ENCODE measurements at regions not wholly inside any gene's neighbourhood (a gene's known extent, or its start where the extent isn't known, plus 50 kb on each side); places are given as distances from the start of the nearest gene placed in this dataset.
A peak's percentile ranks its signal among the peaks of the same experiment; 100 is the strongest.

GRCh38 chr5:116992681-116993080 is 418.1 kb upstream of the SEMA6A start:
- Histone ChIP-seq H3K4me1 (ENCODE audit: control insufficient read depth in 2 of 2, insufficient read depth in 1 of 2, low read depth in 1 of 2, low read length in 2 of 2) (peaks cover 0 to 3% of the 10 kb centered on the region in 2 donors), H3K27ac (replicated peaks; ENCODE audit: low read length) (no peak overlapping the region), H3K4ac (ENCODE audit: low read length) (no peak overlapping the region), H2BK12ac (ENCODE audit: low read length) (no peak overlapping the region), H3K9me3 (replicated peaks in 1 of 2; ENCODE audit: control insufficient read depth in 2 of 2, insufficient read depth in 1 of 2, low read depth in 1 of 2, low read length in 2 of 2) (no peaks in the 10 kb centered on the region), H3K9ac (ENCODE audit: low read depth, low read length, poor library complexity) (no peak overlapping the region), H4K91ac (ENCODE audit: low read depth, low read length, poor library complexity) (no peak overlapping the region), H2AK5ac (ENCODE audit: low read depth, low read length) (no peak overlapping the region), H3K23ac (ENCODE audit: low read depth, low read length, poor library complexity) (no peak overlapping the region), H3K4me3 (ENCODE audit: low read length in 2 of 2) (no peak overlapping the region), H3K79me1 (ENCODE audit: low read depth, low read length) (no peaks in the 10 kb centered on the region), H2AFZ (ENCODE audit: low read length) (no peak overlapping the region), H3K14ac (ENCODE audit: low read length) (no peak overlapping the region), H3K4me2 (ENCODE audit: insufficient read depth, low read length, poor library complexity, severe bottlenecking) (no peak overlapping the region), H2BK15ac (ENCODE audit: low read length) (no peak overlapping the region), H3K36me3 (replicated peaks in 1 of 2; ENCODE audit: control insufficient read depth in 2 of 2, insufficient read depth in 2 of 2, low read length in 2 of 2) (no peaks in the 10 kb centered on the region), H2BK120ac (ENCODE audit: low read depth, low read length) (no peak overlapping the region), H4K8ac (ENCODE audit: low read depth, low read length) (no peak overlapping the region), H2BK5ac (ENCODE audit: low read length) (no peak overlapping the region), H3K18ac (ENCODE audit: low read length) (no peak overlapping the region), H3K27me3 (ENCODE audit: control insufficient read depth in 3 of 3, insufficient read depth in 3 of 3, low read depth in 1 of 3, low read length in 3 of 3) (no peaks in the 10 kb centered on the region)
- DNase-seq (ENCODE audit: low spot score), result no peak
- WGBS, 2 donors (ENCODE audit: extremely low coverage in 2 of 2, insufficient read length in 2 of 2, insufficient replicate concordance in 1 of 2), result no CpG with 5 or more reads among the region's 2 CpGs

- no CpG with 5 or more reads among the region's 3 CpGs for WGBS, 2 donors (ENCODE audit: extremely low coverage in 2 of 2, insufficient read length in 2 of 2, insufficient replicate concordance in 1 of 2)
- Histone ChIP-seq H2AK5ac (ENCODE audit: low read depth, low read length) (no peak overlapping the region), H3K4me3 (ENCODE audit: low read length in 2 of 2) (no peak overlapping the region), H4K91ac (ENCODE audit: low read depth, low read length, poor library complexity) (no peak overlapping the region), H4K8ac (ENCODE audit: low read depth, low read length) (no peak overlapping the region), H3K18ac (ENCODE audit: low read length) (no peak overlapping the region), H2BK120ac (ENCODE audit: low read depth, low read length) (no peak overlapping the region), H2BK12ac (ENCODE audit: low read length) (no peak overlapping the region), H3K9ac (ENCODE audit: low read depth, low read length, poor library complexity) (no peak overlapping the region), H3K23ac (ENCODE audit: low read depth, low read length, poor library complexity) (no peak overlapping the region), H3K4ac (ENCODE audit: low read length) (no peak overlapping the region), H2BK15ac (ENCODE audit: low read length) (no peak overlapping the region), H2AFZ (ENCODE audit: low read length) (peak overlapping the region; percentile 57), H3K79me1 (ENCODE audit: low read depth, low read length) (no peaks in the 10 kb centered on the region), H3K9me3 (replicated peaks in 1 of 2; ENCODE audit: control insufficient read depth in 2 of 2, insufficient read depth in 1 of 2, low read depth in 1 of 2, low read length in 2 of 2) (no peaks in the 10 kb centered on the region), H2BK5ac (ENCODE audit: low read length) (no peak overlapping the region), H3K4me1 (ENCODE audit: control insufficient read depth in 2 of 2, insufficient read depth in 1 of 2, low read depth in 1 of 2, low read length in 2 of 2) (peaks cover 0 to 3% of the 10 kb centered on the region in 2 donors), H3K4me2 (ENCODE audit: insufficient read depth, low read length, poor library complexity, severe bottlenecking) (no peak overlapping the region), H3K27ac (replicated peaks; ENCODE audit: low read length) (no peak overlapping the region), H3K36me3 (replicated peaks in 1 of 2; ENCODE audit: control insufficient read depth in 2 of 2, insufficient read depth in 2 of 2, low read length in 2 of 2) (no peaks in the 10 kb centered on the region), H3K27me3 (ENCODE audit: control insufficient read depth in 3 of 3, insufficient read depth in 3 of 3, low read depth in 1 of 3, low read length in 3 of 3) (no peaks in the 10 kb centered on the region), H3K14ac (ENCODE audit: low read length) (no peak overlapping the region)
- DNase-seq (ENCODE audit: low spot score), result no peak
Measured at GRCh38 chr5:116989995-116990394, 415.4 kb upstream of the SEMA6A start.

GRCh38 chr5:116982035-116982434 is 407.4 kb upstream of the SEMA6A start:
- Histone ChIP-seq H3K4ac (ENCODE audit: low read length) (no peak overlapping the region), H3K9ac (ENCODE audit: low read depth, low read length, poor library complexity) (no peak overlapping the region), H4K8ac (ENCODE audit: low read depth, low read length) (no peak overlapping the region), H4K91ac (ENCODE audit: low read depth, low read length, poor library complexity) (no peak overlapping the region), H3K4me2 (ENCODE audit: insufficient read depth, low read length, poor library complexity, severe bottlenecking) (no peak overlapping the region), H2AFZ (ENCODE audit: low read length) (no peak overlapping the region), H2BK12ac (ENCODE audit: low read length) (no peak overlapping the region), H3K27me3 (ENCODE audit: control insufficient read depth in 3 of 3, insufficient read depth in 3 of 3, low read depth in 1 of 3, low read length in 3 of 3) (peaks cover 0 to 2% (median 0%) of the 10 kb centered on the region in 3 experiments), H3K36me3 (replicated peaks in 1 of 2; ENCODE audit: control insufficient read depth in 2 of 2, insufficient read depth in 2 of 2, low read length in 2 of 2) (no peaks in the 10 kb centered on the region), H3K23ac (ENCODE audit: low read depth, low read length, poor library complexity) (no peak overlapping the region), H2AK5ac (ENCODE audit: low read depth, low read length) (no peak overlapping the region), H3K4me3 (ENCODE audit: low read length in 2 of 2) (no peak overlapping the region), H3K79me1 (ENCODE audit: low read depth, low read length) (no peaks in the 10 kb centered on the region), H3K4me1 (ENCODE audit: control insufficient read depth in 2 of 2, insufficient read depth in 1 of 2, low read depth in 1 of 2, low read length in 2 of 2) (no peaks in the 10 kb centered on the region), H3K27ac (replicated peaks; ENCODE audit: low read length) (no peak overlapping the region), H2BK5ac (ENCODE audit: low read length) (no peak overlapping the region), H3K14ac (ENCODE audit: low read length) (no peak overlapping the region), H3K9me3 (replicated peaks in 1 of 2; ENCODE audit: control insufficient read depth in 2 of 2, insufficient read depth in 1 of 2, low read depth in 1 of 2, low read length in 2 of 2) (no peaks in the 10 kb centered on the region), H2BK120ac (ENCODE audit: low read depth, low read length) (no peak overlapping the region), H2BK15ac (ENCODE audit: low read length) (no peak overlapping the region), H3K18ac (ENCODE audit: low read length) (no peak overlapping the region)
- no CpG with 5 or more reads among the region's 6 CpGs for WGBS, 2 donors (ENCODE audit: extremely low coverage in 2 of 2, insufficient read length in 2 of 2, insufficient replicate concordance in 1 of 2)
- DNase-seq (ENCODE audit: low spot score), result no peak

- Histone ChIP-seq H3K14ac (ENCODE audit: low read length) (no peak overlapping the region), H3K36me3 (replicated peaks in 1 of 2; ENCODE audit: control insufficient read depth in 2 of 2, insufficient read depth in 2 of 2, low read length in 2 of 2) (no peaks in the 10 kb centered on the region), H2BK15ac (ENCODE audit: low read length) (no peak overlapping the region), H3K4me3 (ENCODE audit: low read length in 2 of 2) (no peak overlapping the region), H2BK5ac (ENCODE audit: low read length) (no peak overlapping the region), H3K79me1 (ENCODE audit: low read depth, low read length) (no peaks in the 10 kb centered on the region), H2BK12ac (ENCODE audit: low read length) (no peak overlapping the region), H3K4me2 (ENCODE audit: insufficient read depth, low read length, poor library complexity, severe bottlenecking) (no peak overlapping the region), H4K8ac (ENCODE audit: low read depth, low read length) (no peak overlapping the region), H3K9ac (ENCODE audit: low read depth, low read length, poor library complexity) (no peak overlapping the region), H3K9me3 (replicated peaks in 1 of 2; ENCODE audit: control insufficient read depth in 2 of 2, insufficient read depth in 1 of 2, low read depth in 1 of 2, low read length in 2 of 2) (no peaks in the 10 kb centered on the region), H3K27me3 (ENCODE audit: control insufficient read depth in 3 of 3, insufficient read depth in 3 of 3, low read depth in 1 of 3, low read length in 3 of 3) (peaks cover 0 to 2% (median 0%) of the 10 kb centered on the region in 3 experiments), H3K4me1 (ENCODE audit: control insufficient read depth in 2 of 2, insufficient read depth in 1 of 2, low read depth in 1 of 2, low read length in 2 of 2) (no peaks in the 10 kb centered on the region), H3K18ac (ENCODE audit: low read length) (no peak overlapping the region), H2AFZ (ENCODE audit: low read length) (no peak overlapping the region), H2AK5ac (ENCODE audit: low read depth, low read length) (no peak overlapping the region), H2BK120ac (ENCODE audit: low read depth, low read length) (no peak overlapping the region), H4K91ac (ENCODE audit: low read depth, low read length, poor library complexity) (no peak overlapping the region), H3K27ac (replicated peaks; ENCODE audit: low read length) (no peak overlapping the region), H3K23ac (ENCODE audit: low read depth, low read length, poor library complexity) (no peak overlapping the region), H3K4ac (ENCODE audit: low read length) (no peak overlapping the region)
- WGBS, 2 donors (ENCODE audit: extremely low coverage in 2 of 2, insufficient read length in 2 of 2, insufficient replicate concordance in 1 of 2), result no CpG with 5 or more reads among the region's 2 CpGs
- no peak for DNase-seq (ENCODE audit: low spot score)
Measured at GRCh38 chr5:116980581-116980980, 406.0 kb upstream of the SEMA6A start.

Data from neuronal stem cell (in vitro differentiated cells).